ENCODE measurements at regions not wholly inside any gene's neighbourhood (a gene's known extent, or its start where the extent isn't known, plus 50 kb on each side); places are given as distances from the start of the nearest gene placed in this dataset.
"Not testable (repeated sequence)": the region's sequence is repeated elsewhere in the genome, so short reads cannot be mapped to it uniquely, and the experiment has no call there.

- not testable (repeated sequence) for TF ChIP-seq POLR2A (IDR thresholded peaks at IDR 0.05; ENCODE audit: low read depth, low read length); POLR2AphosphoS5 (IDR thresholded peaks at IDR 0.05; ENCODE audit: low read depth, low read length); TAF1 (IDR thresholded peaks at IDR 0.05; ENCODE audit: borderline replicate concordance, low read depth, low read length)
Observed at GRCh38 chr16:73943184-73943583, 353.4 kb upstream of the PSMD7 start.
